ENCODE measurements at regions not wholly inside any gene's neighbourhood (a gene's known extent, or its start where the extent isn't known, plus 50 kb on each side); places are given as distances from the start of the nearest gene placed in this dataset.

DNA sequence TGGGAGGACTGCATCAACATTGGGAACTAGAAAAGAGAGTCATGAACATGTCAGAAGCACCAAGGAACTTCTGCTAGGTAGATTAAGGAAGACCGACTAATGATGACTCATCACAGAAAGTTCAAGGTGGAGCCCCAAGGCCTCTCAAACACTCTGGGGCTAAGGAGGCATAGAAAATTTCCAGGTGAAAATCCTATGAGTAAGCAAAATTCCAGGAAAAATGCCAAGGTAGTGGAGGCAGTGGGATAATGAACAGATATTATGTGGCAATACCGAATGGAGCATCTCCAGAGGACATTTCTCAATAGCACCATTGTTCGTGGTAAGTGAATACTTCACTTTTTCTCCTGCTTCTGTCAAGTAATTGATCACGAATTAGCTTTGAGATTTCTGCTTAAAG, 336.5 kb downstream of the MZT1 start:
- TF ChIP-seq, protein P1, sequence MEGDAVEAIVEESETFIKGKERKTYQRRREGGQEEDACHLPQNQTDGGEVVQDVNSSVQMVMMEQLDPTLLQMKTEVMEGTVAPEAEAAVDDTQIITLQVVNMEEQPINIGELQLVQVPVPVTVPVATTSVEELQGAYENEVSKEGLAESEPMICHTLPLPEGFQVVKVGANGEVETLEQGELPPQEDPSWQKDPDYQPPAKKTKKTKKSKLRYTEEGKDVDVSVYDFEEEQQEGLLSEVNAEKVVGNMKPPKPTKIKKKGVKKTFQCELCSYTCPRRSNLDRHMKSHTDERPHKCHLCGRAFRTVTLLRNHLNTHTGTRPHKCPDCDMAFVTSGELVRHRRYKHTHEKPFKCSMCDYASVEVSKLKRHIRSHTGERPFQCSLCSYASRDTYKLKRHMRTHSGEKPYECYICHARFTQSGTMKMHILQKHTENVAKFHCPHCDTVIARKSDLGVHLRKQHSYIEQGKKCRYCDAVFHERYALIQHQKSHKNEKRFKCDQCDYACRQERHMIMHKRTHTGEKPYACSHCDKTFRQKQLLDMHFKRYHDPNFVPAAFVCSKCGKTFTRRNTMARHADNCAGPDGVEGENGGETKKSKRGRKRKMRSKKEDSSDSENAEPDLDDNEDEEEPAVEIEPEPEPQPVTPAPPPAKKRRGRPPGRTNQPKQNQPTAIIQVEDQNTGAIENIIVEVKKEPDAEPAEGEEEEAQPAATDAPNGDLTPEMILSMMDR (conservative IDR thresholded peaks at IDR 0.05; ENCODE audit: low read depth, low read length), result no peak
- TF ChIP-seq EZH2 (IDR thresholded peaks at IDR 0.05; ENCODE audit: borderline replicate concordance, low read depth, low read length, poor library complexity, severe bottlenecking), result no peak
